Islet precursor cell (in vitro differentiated cells): ENCODE measurements at regions not wholly inside any gene's neighbourhood (a gene's known extent, or its start where the extent isn't known, plus 50 kb on each side); places are given as distances from the start of the nearest gene placed in this dataset.

Experiments
- DNase-seq: peaks from one replicate; pipeline ENCODE4 v3.0.0-alpha.2; 2018

GRCh38 chr10:29183301-29183945, 105.4 kb upstream of the LYZL1 start:
- DNase-seq, result no peak

GRCh38 chr10:29184205-29185000, 104.5 kb upstream of the LYZL1 start:
- DNase-seq, result no peak

GRCh38 chr10:29185050-29185449, 103.8 kb upstream of the LYZL1 start:
- no peak for DNase-seq

GRCh38 chr10:29186221-29186620, 102.6 kb upstream of the LYZL1 start:
- DNase-seq, result no peak

DNA sequence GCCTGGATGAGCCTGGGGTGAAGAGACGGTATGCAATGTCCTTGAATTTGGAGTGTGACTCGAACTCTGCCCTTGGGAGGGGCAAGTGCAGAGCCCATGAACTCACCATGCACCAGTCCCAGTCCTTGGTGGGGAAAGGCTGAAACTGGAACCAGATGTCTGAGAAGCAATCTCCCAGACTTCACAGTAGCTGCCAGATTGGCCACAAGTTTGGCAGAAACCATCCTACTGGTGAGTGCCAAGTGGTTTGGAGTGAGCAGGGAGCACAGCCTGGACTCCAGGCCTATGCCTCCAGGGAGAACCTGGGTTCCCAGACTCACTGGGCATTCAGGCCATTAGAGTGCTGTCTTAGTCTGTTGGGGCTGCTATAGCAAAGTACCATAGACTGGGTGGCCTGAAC, 99.6 kb upstream of the LYZL1 start:
- no peak for DNase-seq

- DNase-seq, result no peak
Measured at GRCh38 chr10:29191674-29192073, 97.2 kb upstream of the LYZL1 start.

GRCh38 chr10:29199339-29199738, 89.5 kb upstream of the LYZL1 start:
- no peak for DNase-seq

DNA sequence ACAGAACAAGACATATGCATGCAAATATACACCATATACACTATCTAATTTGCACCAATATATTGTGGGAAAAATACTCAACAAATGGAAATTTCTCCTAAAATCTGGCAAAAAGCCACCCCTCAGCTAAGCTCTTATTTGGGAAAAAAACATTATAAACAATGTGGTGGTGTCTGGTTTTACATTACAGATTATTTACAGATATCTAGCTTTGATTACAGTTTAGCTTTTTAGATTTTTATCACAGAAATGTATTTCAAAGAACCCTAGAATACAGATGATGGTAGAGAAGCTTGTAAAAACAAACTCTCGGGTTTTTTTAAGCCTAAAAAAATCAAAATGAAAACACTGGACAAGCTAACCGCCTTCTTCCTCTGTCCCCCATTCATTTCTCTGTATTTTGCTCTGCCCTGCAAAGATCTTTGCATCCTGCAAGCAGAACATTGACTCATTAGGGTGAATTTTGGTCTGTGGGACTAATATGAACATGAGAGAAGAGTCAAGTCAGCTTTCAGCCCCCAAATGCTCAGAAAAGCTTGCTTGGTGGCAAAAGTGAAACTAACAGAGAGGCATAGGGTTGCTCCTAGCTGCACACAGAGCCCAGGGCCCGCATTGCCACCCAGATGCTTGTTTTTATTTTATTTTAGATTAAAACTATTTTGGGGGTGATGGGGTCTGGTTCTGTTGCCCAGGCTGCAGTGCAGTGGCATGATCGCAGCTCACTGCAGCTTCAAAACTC, 88.8 kb upstream of the LYZL1 start:
- no peak for DNase-seq

DNA sequence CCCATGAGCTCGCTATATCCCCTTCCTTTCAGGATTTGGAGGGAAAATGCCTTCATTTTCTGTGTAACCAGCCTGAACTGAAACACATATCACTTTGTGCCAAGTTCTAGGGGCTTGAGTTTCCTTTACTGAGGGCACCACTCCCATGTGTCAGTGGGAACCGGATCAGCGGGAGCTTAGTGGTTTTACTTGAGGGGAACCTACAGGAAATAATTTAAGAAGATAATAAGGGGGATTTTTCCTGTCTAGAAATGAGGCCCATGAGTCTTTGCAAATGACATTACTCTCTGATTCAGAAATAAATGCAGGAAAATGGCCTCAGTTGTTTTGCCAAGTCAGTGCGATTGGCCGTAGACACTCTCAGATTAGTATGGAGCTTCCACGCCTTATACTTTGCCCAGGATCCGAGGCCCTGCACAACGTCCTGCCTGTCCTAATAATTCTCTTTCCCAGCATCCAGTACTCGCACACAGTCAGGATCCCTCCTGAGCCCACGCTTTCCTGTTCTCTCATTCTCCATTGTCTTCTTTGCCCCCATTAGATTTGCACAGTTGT, 86.4 kb upstream of the LYZL1 start:
- no peak for DNase-seq

- no peak for DNase-seq
Measured at GRCh38 chr10:29203432-29203831, 85.4 kb upstream of the LYZL1 start.

- DNase-seq, result peak; percentile 88
Measured at GRCh38 chr10:29204070-29204800, 84.6 kb upstream of the LYZL1 start.

GRCh38 chr10:29205787-29206186, 83.1 kb upstream of the LYZL1 start:
- DNase-seq, result no peak

DNA sequence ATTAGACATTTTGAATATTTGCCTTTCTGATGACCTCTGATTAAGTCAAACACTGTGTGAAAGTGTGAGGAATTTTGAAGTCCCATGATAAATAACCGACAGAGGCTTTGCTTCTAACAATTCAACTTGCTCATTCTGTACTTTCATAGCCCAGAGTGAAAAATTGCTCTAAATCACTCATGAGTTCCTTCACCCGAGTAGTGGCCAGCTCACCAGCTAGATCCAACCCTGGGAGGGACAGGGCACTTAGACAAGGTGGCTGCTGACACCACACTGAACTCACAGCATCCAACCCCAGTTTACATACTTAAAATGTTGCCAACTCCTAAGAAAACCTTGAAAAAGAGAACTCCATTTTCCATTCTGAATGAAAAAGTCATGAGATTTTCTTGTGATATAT, 80.0 kb upstream of the LYZL1 start:
- DNase-seq, result no peak

DNA sequence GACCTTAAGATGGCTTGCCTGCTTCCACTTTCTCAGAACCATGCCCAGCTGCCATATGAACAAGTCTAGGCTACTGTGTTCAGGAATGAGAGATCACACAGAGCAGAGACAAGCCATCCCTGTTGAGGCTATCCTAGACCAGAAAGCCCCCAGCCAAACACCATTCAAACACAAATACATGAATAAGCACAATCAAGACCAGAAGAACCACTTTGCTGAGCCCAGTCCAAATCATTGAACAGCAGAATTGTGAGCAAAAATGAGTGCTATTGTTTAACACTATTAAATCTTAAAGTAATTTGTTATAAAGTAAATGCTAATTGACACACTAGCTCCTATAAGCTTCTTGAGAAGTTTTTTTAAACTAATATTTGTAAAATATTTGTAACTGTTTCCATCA, 79.0 kb upstream of the LYZL1 start:
- no peak for DNase-seq

GRCh38 chr10:29210266-29210868, 78.5 kb upstream of the LYZL1 start:
- no peak for DNase-seq

DNA sequence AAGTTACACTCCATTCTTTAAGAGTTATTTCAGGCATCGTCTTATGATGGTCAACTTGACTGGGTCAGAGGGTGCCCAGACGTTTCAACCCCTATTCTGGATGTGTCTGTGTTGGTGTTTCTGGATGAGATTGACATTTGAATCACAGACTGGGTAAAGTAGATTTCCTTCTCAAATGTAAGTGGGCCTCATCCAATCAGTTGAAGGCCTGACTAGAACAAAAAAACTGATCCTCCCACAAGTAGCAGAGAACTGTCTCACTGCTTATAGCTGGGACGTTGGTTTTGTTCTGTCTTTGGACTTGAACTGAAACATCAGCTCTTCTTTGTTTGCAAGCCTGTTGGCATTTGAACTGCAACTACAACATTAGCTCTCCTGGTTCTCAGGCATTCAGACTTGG, 76.3 kb upstream of the LYZL1 start:
- DNase-seq, result no peak

- no peak for DNase-seq
Measured at GRCh38 chr10:29214551-29214950, 74.3 kb upstream of the LYZL1 start.

DNA sequence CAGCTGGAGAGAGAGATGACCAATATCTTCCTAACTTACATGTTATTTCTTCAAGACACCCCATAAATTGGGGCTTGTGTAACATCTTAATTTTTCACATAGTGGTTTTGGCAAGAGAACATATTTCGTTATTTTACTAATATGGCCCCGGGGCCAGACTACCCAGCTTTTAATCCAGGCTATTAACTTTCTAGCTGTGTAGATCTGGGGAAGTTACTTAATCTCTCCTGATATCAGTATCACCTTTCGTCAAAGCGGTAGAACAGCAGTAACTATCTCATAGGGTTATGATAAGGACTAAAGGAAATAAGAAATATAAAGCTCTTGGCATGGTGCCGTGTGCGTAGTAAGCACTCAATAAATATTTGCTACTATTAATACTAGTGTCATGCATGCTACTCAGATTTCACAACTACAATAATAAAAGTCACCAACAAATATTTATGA, 71.6 kb upstream of the LYZL1 start:
- no peak for DNase-seq

GRCh38 chr10:29223326-29223725, 65.5 kb upstream of the LYZL1 start:
- no peak for DNase-seq

GRCh38 chr10:29224631-29225030, 64.2 kb upstream of the LYZL1 start:
- DNase-seq, result no peak

GRCh38 chr10:29227201-29227600, 61.7 kb upstream of the LYZL1 start:
- no peak for DNase-seq

DNA sequence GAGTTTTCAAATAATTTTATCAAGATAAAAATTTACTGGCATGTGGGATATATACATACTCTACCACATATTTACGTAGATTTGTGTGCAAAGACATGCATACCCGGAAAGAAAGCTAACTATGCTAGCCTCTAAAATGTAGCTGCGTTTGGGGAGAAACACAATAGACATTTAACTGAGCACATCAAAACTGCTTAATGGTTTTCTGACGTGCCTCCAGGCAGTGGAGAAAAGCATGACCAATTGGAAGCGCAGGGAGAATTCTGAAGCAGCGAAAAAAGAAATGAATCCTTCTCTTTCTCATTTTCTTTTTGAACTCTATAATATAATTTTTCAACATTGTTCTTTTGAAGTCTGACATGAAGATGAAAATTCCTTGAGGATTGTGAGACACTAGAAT, 60.3 kb upstream of the LYZL1 start:
- no peak for DNase-seq
